Activated T-helper 17 cell treated with anti-CD3 and anti-CD28 coated beads, Interleukin-2, amount 50 U/mL, for 72 hours (primary cell): ENCODE measurements at regions not wholly inside any gene's neighbourhood (a gene's known extent, or its start where the extent isn't known, plus 50 kb on each side); places are given as distances from the start of the nearest gene placed in this dataset.

Experiments
- ATAC-seq: fragments of 150-1000 bp; cut with Tn5 transposase; replicated peaks from 2 replicates; pipeline ENCODE4 v1.10.0; 2021; ENCODE audit warnings: mild to moderate bottlenecking, moderate library complexity
- H3K27ac Mint-ChIP-seq: one replicate; pipeline ENCODE4 v1.8.0; 2022; ENCODE audit warnings: mixed read lengths
- H3K27me3 Mint-ChIP-seq: one replicate; pipeline ENCODE4 v1.8.0; 2022; ENCODE audit warnings: mixed read lengths
- H3K36me3 Mint-ChIP-seq: one replicate; pipeline ENCODE4 v1.8.0; 2022; ENCODE audit warnings: low read depth, mild to moderate bottlenecking, mixed read lengths
- H3K4me1 Mint-ChIP-seq: one replicate; pipeline ENCODE4 v1.8.0; 2022; ENCODE audit warnings: mixed read lengths
- H3K4me3 Mint-ChIP-seq: one replicate; pipeline ENCODE4 v1.8.0; 2022; ENCODE audit warnings: mild to moderate bottlenecking, mixed read lengths
- H3K9me3 Mint-ChIP-seq: one replicate; pipeline ENCODE4 v1.8.0; 2022; ENCODE audit warnings: mixed read lengths

DNA sequence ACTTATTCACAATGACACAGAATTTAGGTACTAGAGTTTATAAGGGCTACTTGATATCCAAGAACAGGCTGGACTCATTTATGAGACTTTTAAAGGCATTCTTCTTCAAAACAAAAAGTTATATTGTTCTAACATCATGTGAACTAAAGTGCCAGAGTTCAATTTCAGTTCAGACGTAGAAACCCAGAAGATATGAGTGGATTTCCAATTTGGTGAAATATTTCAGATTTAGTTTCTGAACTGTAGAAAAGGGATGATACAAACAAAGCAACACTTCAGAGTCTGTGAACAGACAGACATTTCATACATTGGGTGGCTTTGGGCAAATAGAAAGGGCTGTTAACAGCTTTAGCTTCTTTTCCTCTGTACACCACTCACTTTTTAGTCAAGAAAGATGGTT lies 384.0 kb downstream of the NR2F1-AS1 start:
- no peak overlapping the region for H3K4me3 Mint-ChIP-seq
- H3K36me3 Mint-ChIP-seq, result no peaks in the 10 kb centered on the region
- no peak overlapping the region for H3K27ac Mint-ChIP-seq
- no peaks in the 10 kb centered on the region for H3K4me1 Mint-ChIP-seq
- H3K9me3 Mint-ChIP-seq, result no peaks in the 10 kb centered on the region
- H3K27me3 Mint-ChIP-seq, result no peaks in the 10 kb centered on the region
- ATAC-seq, result no peak

DNA sequence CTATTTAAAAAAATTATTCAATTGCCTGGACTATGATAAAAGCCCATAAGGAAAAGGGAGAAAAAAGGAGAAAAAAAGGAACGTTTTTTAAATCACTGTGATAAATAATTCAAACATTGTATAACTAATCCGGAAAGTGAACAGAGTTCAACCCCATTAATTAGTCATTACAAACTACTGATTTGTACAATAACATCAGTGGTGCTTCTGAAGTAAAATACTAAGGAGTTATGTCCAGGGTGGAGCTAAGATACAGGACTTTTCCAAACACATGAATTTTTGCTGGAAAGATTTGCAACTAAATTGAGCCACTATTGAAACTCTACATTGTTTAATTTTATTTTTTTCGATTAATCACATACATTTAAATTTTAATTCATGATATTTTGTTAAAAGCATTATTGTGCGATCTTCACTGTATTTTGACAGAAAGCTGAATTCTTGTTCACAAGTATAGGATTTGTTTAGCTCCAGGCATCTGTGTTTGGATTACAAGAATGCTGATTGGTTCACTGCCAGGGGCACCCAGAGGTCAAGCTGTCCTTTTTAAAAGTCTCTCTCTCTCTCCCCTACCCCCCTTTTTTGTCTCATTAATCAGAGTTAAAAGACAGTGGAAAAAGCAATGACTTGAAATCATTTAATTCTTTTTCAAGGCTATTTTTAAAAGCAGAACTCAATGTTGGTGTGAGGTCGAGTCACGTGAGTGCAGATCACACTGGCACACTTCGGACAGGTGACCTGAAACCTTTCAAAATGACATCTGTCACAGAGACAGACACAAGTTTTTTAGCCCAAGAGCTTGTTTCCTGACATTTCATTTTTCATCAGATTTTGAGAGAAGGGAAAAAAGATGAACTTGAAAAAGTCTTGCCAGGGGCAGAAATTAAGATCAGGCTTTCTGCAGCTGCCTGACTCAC lies 387.3 kb downstream of the NR2F1-AS1 start:
- no peak for ATAC-seq
- no peak overlapping the region for H3K4me3 Mint-ChIP-seq
- H3K27me3 Mint-ChIP-seq, result no peaks in the 10 kb centered on the region
- peaks cover 4% of the 10 kb centered on the region for H3K9me3 Mint-ChIP-seq
- no peak overlapping the region for H3K27ac Mint-ChIP-seq
- H3K4me1 Mint-ChIP-seq, result no peaks in the 10 kb centered on the region
- no peaks in the 10 kb centered on the region for H3K36me3 Mint-ChIP-seq

GRCh38 chr5:93192683-93193082 lies 388.3 kb downstream of the NR2F1-AS1 start:
- no peaks in the 10 kb centered on the region for H3K36me3 Mint-ChIP-seq
- no peaks in the 10 kb centered on the region for H3K4me1 Mint-ChIP-seq
- no peak for ATAC-seq
- H3K27me3 Mint-ChIP-seq, result no peaks in the 10 kb centered on the region
- H3K9me3 Mint-ChIP-seq, result peaks cover 8% of the 10 kb centered on the region
- no peak overlapping the region for H3K4me3 Mint-ChIP-seq
- no peak overlapping the region for H3K27ac Mint-ChIP-seq

DNA sequence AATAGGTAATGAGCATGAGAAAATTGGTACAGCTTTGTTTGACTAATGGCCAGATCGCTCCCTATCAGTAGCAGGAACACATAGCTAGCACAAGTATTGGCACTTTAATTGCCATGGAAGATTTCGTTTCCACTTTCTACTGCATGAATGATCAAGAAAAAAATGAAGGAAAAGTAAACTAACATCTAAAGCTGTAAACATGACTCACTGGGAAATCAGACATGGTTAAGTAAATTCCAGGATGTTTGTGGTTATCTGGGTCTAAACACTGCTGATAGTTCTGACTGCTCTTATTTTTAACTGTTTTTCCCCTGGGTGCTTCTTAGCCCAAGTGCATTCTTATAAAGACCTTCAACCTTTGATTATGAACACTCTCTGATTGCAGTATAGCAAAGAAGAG lies 388.9 kb downstream of the NR2F1-AS1 start:
- Mint-ChIP-seq H3K4me3 (no peak overlapping the region), H3K9me3 (peaks cover 9% of the 10 kb centered on the region), H3K27ac (no peak overlapping the region), H3K27me3 (no peaks in the 10 kb centered on the region), H3K4me1 (no peaks in the 10 kb centered on the region), H3K36me3 (no peaks in the 10 kb centered on the region)
- ATAC-seq, result no peak

DNA sequence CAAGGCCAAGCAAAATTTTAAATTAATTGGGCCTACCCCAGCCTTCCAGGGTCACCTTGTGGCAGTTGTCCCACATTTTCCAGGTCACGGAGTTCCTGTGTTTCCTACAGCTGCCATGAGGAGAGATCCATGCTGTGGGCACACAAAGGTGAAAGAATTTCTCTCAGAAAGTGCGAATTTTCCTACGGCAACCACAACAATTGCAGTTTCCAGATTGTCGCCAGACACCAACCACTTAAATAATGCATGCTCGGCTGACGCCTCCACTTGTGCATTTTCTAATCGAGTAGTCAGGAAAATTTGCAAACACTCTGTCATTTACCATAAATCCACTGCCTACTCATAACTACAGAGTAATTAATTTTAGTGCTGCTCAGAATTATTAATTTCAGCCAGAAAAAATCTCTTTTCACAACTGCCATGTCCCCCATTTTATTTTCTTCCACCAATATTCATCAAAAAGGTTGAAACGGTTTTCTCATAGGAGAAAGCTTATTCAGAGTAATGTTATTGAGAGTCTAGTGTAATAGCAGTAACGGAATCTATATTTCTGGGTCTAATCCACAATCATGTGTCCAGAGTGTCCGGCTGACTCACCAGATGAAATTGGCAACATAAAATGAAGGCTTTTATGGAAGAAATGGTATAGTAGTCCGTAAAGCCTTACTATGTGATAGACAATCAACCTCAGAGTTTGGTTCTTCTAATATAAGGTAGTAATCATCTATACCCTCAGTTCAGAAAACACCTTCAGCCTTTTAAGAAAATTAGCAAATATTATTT lies 389.8 kb downstream of the NR2F1-AS1 start:
- Mint-ChIP-seq H3K9me3 (peaks cover 9% of the 10 kb centered on the region), H3K4me3 (no peak overlapping the region), H3K27me3 (no peaks in the 10 kb centered on the region), H3K36me3 (no peaks in the 10 kb centered on the region), H3K4me1 (no peaks in the 10 kb centered on the region), H3K27ac (no peak overlapping the region)
- ATAC-seq, result no peak

GRCh38 chr5:93189707-93190120 lies 391.3 kb downstream of the NR2F1-AS1 start:
- Mint-ChIP-seq H3K4me3 (no peak overlapping the region), H3K36me3 (no peaks in the 10 kb centered on the region), H3K4me1 (no peaks in the 10 kb centered on the region), H3K27ac (no peak overlapping the region), H3K27me3 (no peaks in the 10 kb centered on the region), H3K9me3 (peaks cover 9% of the 10 kb centered on the region)
- ATAC-seq, result no peak

GRCh38 chr5:93188876-93189485 lies 392.0 kb downstream of the NR2F1-AS1 start:
- no peaks in the 10 kb centered on the region for H3K4me1 Mint-ChIP-seq
- no peak overlapping the region for H3K27ac Mint-ChIP-seq
- H3K4me3 Mint-ChIP-seq, result no peak overlapping the region
- H3K36me3 Mint-ChIP-seq, result no peaks in the 10 kb centered on the region
- peaks cover 9% of the 10 kb centered on the region for H3K9me3 Mint-ChIP-seq
- no peaks in the 10 kb centered on the region for H3K27me3 Mint-ChIP-seq
- ATAC-seq, result no peak

DNA sequence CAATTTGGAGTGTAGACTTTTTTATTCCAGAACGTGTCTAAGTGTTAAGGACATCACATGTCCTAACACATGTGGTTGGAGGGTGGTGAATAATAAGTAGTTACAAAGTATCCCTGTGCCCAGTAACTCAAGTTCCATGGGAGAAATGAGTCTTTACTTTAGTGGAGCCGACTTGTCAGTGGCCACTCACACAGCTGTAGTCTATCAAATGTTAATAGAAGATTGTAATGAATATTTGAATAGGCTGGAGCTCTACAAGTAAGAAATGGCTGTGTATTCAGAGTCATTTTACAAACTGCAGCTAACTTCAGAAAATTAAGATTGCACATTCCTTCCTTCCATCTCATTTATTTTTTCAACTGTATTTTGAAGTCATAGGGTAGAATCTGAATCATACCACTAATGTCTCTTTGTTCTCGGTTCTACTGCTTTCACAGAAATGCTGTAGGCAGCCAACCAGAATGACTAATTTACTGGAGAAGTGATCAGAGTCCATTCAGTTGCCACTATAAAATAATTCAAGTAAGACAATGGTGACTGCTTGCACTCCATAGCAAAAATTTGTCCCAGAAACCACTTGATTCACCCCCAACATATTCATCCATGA lies 394.8 kb downstream of the NR2F1-AS1 start:
- Mint-ChIP-seq H3K36me3 (no peaks in the 10 kb centered on the region), H3K9me3 (peaks cover 9% of the 10 kb centered on the region), H3K27me3 (no peaks in the 10 kb centered on the region), H3K27ac (no peak overlapping the region), H3K4me1 (no peaks in the 10 kb centered on the region), H3K4me3 (no peak overlapping the region)
- no peak for ATAC-seq

DNA sequence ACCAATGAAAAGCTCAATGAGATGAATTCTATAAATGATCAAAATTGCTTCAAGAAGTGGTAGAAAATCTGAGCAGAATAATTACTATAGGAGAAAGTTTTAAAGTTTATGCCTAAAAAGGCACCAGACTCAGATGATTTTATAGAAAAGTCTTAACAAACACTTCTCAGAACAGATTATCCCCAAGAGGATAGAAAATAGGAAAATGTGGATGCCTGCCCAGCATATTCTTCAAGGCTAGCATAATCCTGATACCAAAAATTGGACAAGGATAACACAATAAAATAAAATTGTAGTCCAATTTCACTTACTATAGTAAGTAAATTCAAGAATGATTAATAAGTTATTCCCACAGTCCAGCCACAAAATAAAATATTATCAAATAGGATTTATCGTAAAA lies 397.0 kb downstream of the NR2F1-AS1 start:
- no peak for ATAC-seq
- no peaks in the 10 kb centered on the region for H3K36me3 Mint-ChIP-seq
- H3K4me3 Mint-ChIP-seq, result no peak overlapping the region
- H3K4me1 Mint-ChIP-seq, result no peaks in the 10 kb centered on the region
- peaks cover 9% of the 10 kb centered on the region for H3K9me3 Mint-ChIP-seq
- no peak overlapping the region for H3K27ac Mint-ChIP-seq
- H3K27me3 Mint-ChIP-seq, result no peaks in the 10 kb centered on the region

- no peaks in the 10 kb centered on the region for H3K27me3 Mint-ChIP-seq
- no peaks in the 10 kb centered on the region for H3K4me1 Mint-ChIP-seq
Measured at GRCh38 chr5:93179466-93179865, 401.6 kb downstream of the NR2F1-AS1 start.

DNA sequence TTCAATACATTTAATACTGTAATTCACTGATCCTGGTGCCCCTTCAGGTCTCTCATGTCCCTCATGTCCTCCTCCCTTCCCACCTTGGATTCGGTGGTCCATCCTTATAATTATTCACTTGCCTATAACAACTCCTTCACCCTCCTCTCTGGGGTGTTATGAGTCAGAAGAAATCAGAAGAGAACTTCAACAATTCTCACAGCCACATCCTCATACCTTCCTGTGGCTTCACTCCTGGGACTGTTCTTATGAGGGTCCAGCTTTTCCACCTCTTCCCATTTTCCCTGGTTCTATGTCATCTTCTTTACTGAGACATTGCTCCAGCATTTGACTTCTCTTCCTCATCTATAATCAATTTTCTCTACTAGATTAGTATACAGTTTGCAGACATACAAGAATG lies 406.1 kb downstream of the NR2F1-AS1 start:
- H3K27me3 Mint-ChIP-seq, result no peaks in the 10 kb centered on the region
- H3K27ac Mint-ChIP-seq, result no peak overlapping the region
- H3K36me3 Mint-ChIP-seq, result no peaks in the 10 kb centered on the region
- H3K4me3 Mint-ChIP-seq, result no peak overlapping the region
- no peaks in the 10 kb centered on the region for H3K4me1 Mint-ChIP-seq
- peaks cover 8% of the 10 kb centered on the region for H3K9me3 Mint-ChIP-seq
- ATAC-seq, result no peak

More at GRCh38 chr5:93179466-93179865, 401.6 kb downstream of the NR2F1-AS1 start:
- Mint-ChIP-seq H3K36me3 (no peaks in the 10 kb centered on the region), H3K9me3 (no peaks in the 10 kb centered on the region), H3K4me3 (no peak overlapping the region), H3K27ac (no peak overlapping the region)
- no peak for ATAC-seq

DNA sequence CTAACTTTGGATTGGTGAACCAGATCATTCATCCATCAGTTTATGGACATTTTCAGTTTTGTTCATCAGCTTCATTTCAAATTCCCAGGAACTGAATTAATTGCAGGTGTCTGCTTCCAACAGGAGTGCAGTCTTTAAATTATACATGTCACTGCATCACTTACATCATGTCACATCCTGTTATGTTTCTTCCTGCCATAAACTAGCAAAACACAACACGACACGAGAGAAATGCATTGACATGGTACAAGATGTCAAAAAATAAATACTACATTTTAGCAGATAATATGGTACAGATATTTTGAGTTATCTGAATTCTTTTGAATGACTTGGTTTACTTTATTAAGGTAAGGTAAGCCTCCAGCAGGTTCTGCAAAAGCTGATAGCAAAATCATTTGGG lies 415.5 kb downstream of the NR2F1-AS1 start:
- Mint-ChIP-seq H3K4me3 (no peak overlapping the region), H3K4me1 (no peaks in the 10 kb centered on the region), H3K36me3 (no peaks in the 10 kb centered on the region), H3K27ac (no peak overlapping the region), H3K9me3 (no peaks in the 10 kb centered on the region), H3K27me3 (no peaks in the 10 kb centered on the region)
- no peak for ATAC-seq

DNA sequence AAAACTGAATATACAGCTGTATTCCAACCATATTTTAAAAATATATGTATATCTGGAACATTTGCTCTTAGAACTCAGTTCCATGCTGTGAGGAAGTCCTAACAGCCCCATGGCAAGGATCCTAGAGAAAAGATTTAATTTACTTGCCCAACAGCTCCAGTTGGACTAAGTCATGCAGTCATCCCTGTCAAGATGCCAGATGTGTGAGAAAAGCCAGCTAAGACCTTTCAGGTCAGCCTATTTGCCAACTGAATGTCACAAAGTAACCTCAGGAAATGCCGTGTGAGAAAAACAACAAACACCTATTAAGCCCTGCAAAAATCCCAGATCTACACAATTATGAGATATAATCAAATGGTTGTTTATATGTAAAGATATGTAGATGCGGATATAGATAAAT lies 416.3 kb downstream of the NR2F1-AS1 start:
- no peaks in the 10 kb centered on the region for H3K4me1 Mint-ChIP-seq
- no peaks in the 10 kb centered on the region for H3K36me3 Mint-ChIP-seq
- H3K4me3 Mint-ChIP-seq, result no peak overlapping the region
- no peak for ATAC-seq
- no peaks in the 10 kb centered on the region for H3K27me3 Mint-ChIP-seq
- no peak overlapping the region for H3K27ac Mint-ChIP-seq
- no peaks in the 10 kb centered on the region for H3K9me3 Mint-ChIP-seq

GRCh38 chr5:93163010-93163663 lies 417.9 kb downstream of the NR2F1-AS1 start:
- Mint-ChIP-seq H3K4me1 (no peaks in the 10 kb centered on the region), H3K9me3 (no peaks in the 10 kb centered on the region), H3K27me3 (no peaks in the 10 kb centered on the region), H3K27ac (no peak overlapping the region), H3K4me3 (no peak overlapping the region), H3K36me3 (no peaks in the 10 kb centered on the region)
- no peak for ATAC-seq
